GM23338 (cell line): ENCODE measurements at regions not wholly inside any gene's neighbourhood (a gene's known extent, or its start where the extent isn't known, plus 50 kb on each side); places are given as distances from the start of the nearest gene placed in this dataset.

Experiments used
- ATAC-seq: fragments of 200-7000 bp; cut with Tn5 transposase; 3 replicates; pipeline ENCODE4 v1.9.1; 2020
- DNase-seq: peaks from one replicate; pipeline ENCODE4 v3.0.0-alpha.2; 2015; ENCODE audit warnings: low spot score
- H2AFZ ChIP-seq: fragments of 200-600 bp; sonication (generic); 2 replicates; pipeline ENCODE4 v1.8.0; 2016; ENCODE audit warnings: antibody characterized with exemption, mild to moderate bottlenecking, moderate library complexity
- H3F3A ChIP-seq: fragments of 200-600 bp; sonication (generic); replicated peaks from 2 replicates; pipeline ENCODE4 v1.8.0; 2017; ENCODE audit warnings: antibody characterized with exemption, mixed run types, low read depth
- H3K27ac ChIP-seq: fragments of 200-600 bp; sonication (generic); 2 replicates; pipeline ENCODE4 v1.6.1; 2016; ENCODE audit warnings: low read depth
- H3K27me3 ChIP-seq: fragments of 200-600 bp; sonication (generic); 2 replicates; pipeline ENCODE4 v1.8.0; 2016; ENCODE audit warnings: mild to moderate bottlenecking, mixed run types, moderate library complexity; ENCODE audit not compliant: insufficient read depth
- H3K36me3 ChIP-seq: fragments of 200-600 bp; sonication (generic); 2 replicates; pipeline ENCODE4 v1.8.0; 2016; ENCODE audit warnings: mild to moderate bottlenecking; ENCODE audit not compliant: insufficient read depth
- H3K4me1 ChIP-seq: fragments of 200-600 bp; sonication (generic); 2 replicates; pipeline ENCODE4 v1.8.0; 2016; ENCODE audit warnings: mild to moderate bottlenecking, moderate library complexity; ENCODE audit not compliant: insufficient read depth
- H3K4me2 ChIP-seq: fragments of 200-600 bp; sonication (generic); 2 replicates; pipeline ENCODE4 v1.7.1; 2017; ENCODE audit warnings: mixed run types
- H3K4me3 ChIP-seq: fragments of 200-600 bp; sonication (generic); 2 replicates; pipeline ENCODE4 v1.6.1; 2016; ENCODE audit warnings: mixed run types
- H3K79me2 ChIP-seq: fragments of 200-600 bp; sonication (generic); replicated peaks from 2 replicates; pipeline ENCODE4 v1.8.0; 2017; ENCODE audit warnings: mild to moderate bottlenecking; ENCODE audit not compliant: insufficient read depth
- H3K9me2 ChIP-seq: fragments of 200-600 bp; sonication (generic); 2 replicates; pipeline ENCODE4 v1.8.0; 2017; ENCODE audit not compliant: insufficient read depth
- H4K20me1 ChIP-seq: fragments of 200-600 bp; sonication (generic); replicated peaks from 2 replicates; pipeline ENCODE4 v1.8.0; 2017; ENCODE audit warnings: mild to moderate bottlenecking; ENCODE audit not compliant: insufficient read depth
- H3K27ac Mint-ChIP-seq: 2 replicates; pipeline ENCODE4 v1.8.0; 2020; ENCODE audit warnings: inconsistent platforms, mild to moderate bottlenecking, moderate library complexity, mixed read lengths
- H3K27me3 Mint-ChIP-seq: 3 replicates; pipeline ENCODE4 v1.8.0; 2022; ENCODE audit warnings: low read depth, mild to moderate bottlenecking, moderate library complexity, mixed read lengths, inconsistent platforms; ENCODE audit not compliant: insufficient read depth, poor library complexity
- H3K36me3 Mint-ChIP-seq: 3 replicates; pipeline ENCODE4 v1.8.0; 2021; ENCODE audit warnings: low read depth, mild to moderate bottlenecking, inconsistent platforms, moderate library complexity, mixed read lengths
- H3K4me1 Mint-ChIP-seq: 3 replicates; pipeline ENCODE4 v1.8.0; 2020; ENCODE audit warnings: mild to moderate bottlenecking, inconsistent platforms, mixed read lengths
- H3K4me3 Mint-ChIP-seq: 3 replicates; pipeline ENCODE4 v1.8.0; 2021; ENCODE audit warnings: moderate library complexity, mild to moderate bottlenecking, inconsistent platforms, mixed read lengths
- H3K9me3 Mint-ChIP-seq: 3 replicates; pipeline ENCODE4 v1.8.0; 2020; ENCODE audit warnings: moderate library complexity, mild to moderate bottlenecking, inconsistent platforms, mixed read lengths
- CREB1 ChIP-seq: fragments of 250-450 bp; sonication (Bioruptor Pico); IDR thresholded peaks from 2 replicates; pipeline ENCODE4 v1.5.0; 2020; ENCODE audit warnings: low read depth, mild to moderate bottlenecking, moderate library complexity
- NANOG ChIP-seq: IDR thresholded peaks from 2 replicates; pipeline ENCODE4 v1.6.1; 2016; ENCODE audit warnings: antibody characterized with exemption, borderline replicate concordance
- REST ChIP-seq: IDR thresholded peaks from one replicate; pipeline ENCODE4 v1.6.1; 2018; ENCODE audit warnings: antibody characterized with exemption; ENCODE audit not compliant: unreplicated experiment
- STAT1 ChIP-seq: IDR thresholded peaks from one replicate; pipeline ENCODE4 v1.6.1; 2016; ENCODE audit warnings: antibody characterized with exemption; ENCODE audit not compliant: unreplicated experiment
- TF ChIP-seq, protein P1 (sequence below), 2 experiments: fragments of 200-600 bp in 1 of 2; sonication (generic) in 1 of 2; conservative IDR thresholded peaks; 2 replicates each; pipeline versions ENCODE4 v1.5.1 to v1.6.1; 2016 to 2017; ENCODE audit warnings: antibody characterized with exemption in 2 of 2, low read depth in 2 of 2, mild to moderate bottlenecking in 2 of 2, moderate library complexity in 1 of 2
- TF ChIP-seq, protein P2 (sequence below): IDR thresholded peaks from 2 replicates; pipeline ENCODE4 v1.6.1; 2016; ENCODE audit warnings: antibody characterized with exemption

DNA sequence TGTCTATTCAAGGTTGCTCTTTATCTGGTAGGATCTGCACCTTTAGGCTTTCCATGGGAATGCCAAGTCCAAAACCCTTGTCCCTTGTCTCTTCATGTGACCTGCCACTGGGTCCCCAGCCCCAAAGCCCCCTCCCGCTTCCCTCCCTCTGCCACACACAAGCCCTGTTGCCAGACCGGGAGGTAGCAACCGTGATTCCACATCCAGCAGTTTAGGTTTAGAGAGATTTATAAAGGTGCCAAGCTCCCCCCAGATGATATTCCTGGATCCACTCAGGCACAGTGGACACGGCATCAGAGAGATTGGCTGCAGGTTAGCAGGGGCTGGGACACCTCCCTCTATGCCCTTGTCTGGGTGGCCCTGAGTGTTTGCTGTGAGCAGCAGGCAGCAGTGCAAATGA lies 504.7 kb downstream of the CCDC171 start:
- no peak overlapping the region for H3K4me2 ChIP-seq
- H3K27ac ChIP-seq, result no peak overlapping the region
- no peaks in the 10 kb centered on the region for H3K79me2 ChIP-seq
- H3K36me3 ChIP-seq, result no peaks in the 10 kb centered on the region
- peaks cover 6% of the 10 kb centered on the region; the same call in 1 of the 2 replicates for H3K9me2 ChIP-seq
- ATAC-seq (no peak), DNase-seq (no peak)
- H3K4me3 ChIP-seq, result no peak overlapping the region
- TF ChIP-seq CREB1 (CRISPR knock-in tag) (no peak), STAT1 (no peak)
- TF ChIP-seq, protein P1, sequence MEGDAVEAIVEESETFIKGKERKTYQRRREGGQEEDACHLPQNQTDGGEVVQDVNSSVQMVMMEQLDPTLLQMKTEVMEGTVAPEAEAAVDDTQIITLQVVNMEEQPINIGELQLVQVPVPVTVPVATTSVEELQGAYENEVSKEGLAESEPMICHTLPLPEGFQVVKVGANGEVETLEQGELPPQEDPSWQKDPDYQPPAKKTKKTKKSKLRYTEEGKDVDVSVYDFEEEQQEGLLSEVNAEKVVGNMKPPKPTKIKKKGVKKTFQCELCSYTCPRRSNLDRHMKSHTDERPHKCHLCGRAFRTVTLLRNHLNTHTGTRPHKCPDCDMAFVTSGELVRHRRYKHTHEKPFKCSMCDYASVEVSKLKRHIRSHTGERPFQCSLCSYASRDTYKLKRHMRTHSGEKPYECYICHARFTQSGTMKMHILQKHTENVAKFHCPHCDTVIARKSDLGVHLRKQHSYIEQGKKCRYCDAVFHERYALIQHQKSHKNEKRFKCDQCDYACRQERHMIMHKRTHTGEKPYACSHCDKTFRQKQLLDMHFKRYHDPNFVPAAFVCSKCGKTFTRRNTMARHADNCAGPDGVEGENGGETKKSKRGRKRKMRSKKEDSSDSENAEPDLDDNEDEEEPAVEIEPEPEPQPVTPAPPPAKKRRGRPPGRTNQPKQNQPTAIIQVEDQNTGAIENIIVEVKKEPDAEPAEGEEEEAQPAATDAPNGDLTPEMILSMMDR (conservative IDR thresholded peaks at IDR 0.05; ENCODE audit: low read depth in 2 of 2), result no peak
- H3K27me3 Mint-ChIP-seq, result peaks cover 6% of the 10 kb centered on the region
- H3K4me1 Mint-ChIP-seq, result peaks cover 25% of the 10 kb centered on the region
- no peaks in the 10 kb centered on the region for H3K27me3 ChIP-seq
- no peaks in the 10 kb centered on the region for H3K9me3 Mint-ChIP-seq
- H3K4me3 Mint-ChIP-seq, result no peak overlapping the region
- H3K27ac Mint-ChIP-seq, result no peak overlapping the region; the same call in 1 of the 2 replicates
- no peaks in the 10 kb centered on the region for H3F3A ChIP-seq
- H3K36me3 Mint-ChIP-seq, result no peaks in the 10 kb centered on the region
- peaks cover 13% of the 10 kb centered on the region for H3K4me1 ChIP-seq
- peak overlapping the region; percentile 56 for H2AFZ ChIP-seq
- no peaks in the 10 kb centered on the region for H4K20me1 ChIP-seq

DNA sequence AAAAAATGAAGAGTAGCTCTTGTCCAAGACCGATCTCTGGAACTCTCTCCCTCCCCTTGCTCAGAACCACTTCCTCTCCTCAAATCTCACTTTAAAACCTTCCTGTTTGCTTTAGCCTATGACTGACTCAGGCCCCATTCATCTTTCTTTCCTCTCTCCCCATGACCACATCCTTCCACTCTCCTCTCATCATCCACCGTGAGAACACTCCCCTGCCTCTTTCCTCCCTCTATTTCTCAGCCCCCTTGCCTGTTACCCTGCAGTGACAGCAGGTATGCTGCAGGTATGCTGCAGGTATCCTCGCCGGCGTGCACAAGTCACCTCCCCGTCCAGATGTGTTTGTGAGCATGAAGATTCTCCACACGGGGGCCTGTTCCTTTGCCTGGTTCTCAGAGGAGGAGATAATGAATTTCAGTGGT lies 505.3 kb downstream of the CCDC171 start:
- TF ChIP-seq REST, result no peak
- TF ChIP-seq, protein P2, sequence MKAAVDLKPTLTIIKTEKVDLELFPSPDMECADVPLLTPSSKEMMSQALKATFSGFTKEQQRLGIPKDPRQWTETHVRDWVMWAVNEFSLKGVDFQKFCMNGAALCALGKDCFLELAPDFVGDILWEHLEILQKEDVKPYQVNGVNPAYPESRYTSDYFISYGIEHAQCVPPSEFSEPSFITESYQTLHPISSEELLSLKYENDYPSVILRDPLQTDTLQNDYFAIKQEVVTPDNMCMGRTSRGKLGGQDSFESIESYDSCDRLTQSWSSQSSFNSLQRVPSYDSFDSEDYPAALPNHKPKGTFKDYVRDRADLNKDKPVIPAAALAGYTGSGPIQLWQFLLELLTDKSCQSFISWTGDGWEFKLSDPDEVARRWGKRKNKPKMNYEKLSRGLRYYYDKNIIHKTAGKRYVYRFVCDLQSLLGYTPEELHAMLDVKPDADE, result no peak
- TF ChIP-seq NANOG, result no peak
- Mint-ChIP-seq H3K4me1 (peaks cover 25% of the 10 kb centered on the region), H3K36me3 (no peaks in the 10 kb centered on the region), H3K9me3 (no peaks in the 10 kb centered on the region), H3K27me3 (peaks cover 2% of the 10 kb centered on the region), H3K4me3 (no peak overlapping the region), H3K27ac (peak overlapping the region; percentile 1; the same call in 1 of the 2 replicates)
- no peak overlapping the region for H3K4me2 ChIP-seq
- H3K27me3 ChIP-seq, result no peaks in the 10 kb centered on the region
- no peaks in the 10 kb centered on the region for H3F3A ChIP-seq
- no peaks in the 10 kb centered on the region for H3K36me3 ChIP-seq
- H3K27ac ChIP-seq, result no peak overlapping the region
- peak; percentile 31 for DNase-seq
- ATAC-seq, result peak; percentile 78
- peak overlapping the region; percentile 65; the same call in 1 of the 2 replicates for H2AFZ ChIP-seq
- no peaks in the 10 kb centered on the region for H4K20me1 ChIP-seq
- peaks cover 13% of the 10 kb centered on the region for H3K4me1 ChIP-seq
- no peaks in the 10 kb centered on the region for H3K79me2 ChIP-seq
- H3K9me2 ChIP-seq, result no peaks in the 10 kb centered on the region
- H3K4me3 ChIP-seq, result no peak overlapping the region
